Muscle layer of duodenum (tissue), 2 donors: ENCODE measurements at regions not wholly inside any gene's neighbourhood (a gene's known extent, or its start where the extent isn't known, plus 50 kb on each side); places are given as distances from the start of the nearest gene placed in this dataset.
A peak's percentile ranks its signal among the peaks of the same experiment; 100 is the strongest.

Experiments
- H3K27ac ChIP-seq: one replicate; pipeline ENCODE4 v1.7.0; 2013; ENCODE audit warnings: mild to moderate bottlenecking, low read length
- H3K27me3 ChIP-seq: one replicate; pipeline ENCODE4 v1.7.0; 2013; ENCODE audit warnings: low read depth, mild to moderate bottlenecking, control low read depth, low read length
- H3K36me3 ChIP-seq, 2 donors: one replicate each; pipeline ENCODE4 v1.7.0; 2013; ENCODE audit warnings: low read length in 2 of 2, control low read depth in 1 of 2, mild to moderate bottlenecking in 1 of 2; ENCODE audit not compliant: insufficient read depth in 2 of 2, control insufficient read depth in 1 of 2
- H3K4me1 ChIP-seq, 2 donors: one replicate each; pipeline ENCODE4 v1.7.0; 2013; ENCODE audit warnings: low read length in 2 of 2, mild to moderate bottlenecking in 2 of 2, control low read depth in 1 of 2, moderate library complexity in 1 of 2; ENCODE audit not compliant: insufficient read depth in 2 of 2, control insufficient read depth in 1 of 2
- H3K4me3 ChIP-seq, 2 donors: one replicate each; pipeline ENCODE4 v1.7.0; 2013; ENCODE audit warnings: low read length in 2 of 2, low read depth in 1 of 2, mild to moderate bottlenecking in 1 of 2
- H3K9me3 ChIP-seq, 2 donors: one replicate each; pipeline ENCODE4 v1.7.0; 2013; ENCODE audit warnings: low read length in 2 of 2, control low read depth in 1 of 2, mild to moderate bottlenecking in 1 of 2; ENCODE audit not compliant: control insufficient read depth in 1 of 2
- donor health status: healthy.

DNA sequence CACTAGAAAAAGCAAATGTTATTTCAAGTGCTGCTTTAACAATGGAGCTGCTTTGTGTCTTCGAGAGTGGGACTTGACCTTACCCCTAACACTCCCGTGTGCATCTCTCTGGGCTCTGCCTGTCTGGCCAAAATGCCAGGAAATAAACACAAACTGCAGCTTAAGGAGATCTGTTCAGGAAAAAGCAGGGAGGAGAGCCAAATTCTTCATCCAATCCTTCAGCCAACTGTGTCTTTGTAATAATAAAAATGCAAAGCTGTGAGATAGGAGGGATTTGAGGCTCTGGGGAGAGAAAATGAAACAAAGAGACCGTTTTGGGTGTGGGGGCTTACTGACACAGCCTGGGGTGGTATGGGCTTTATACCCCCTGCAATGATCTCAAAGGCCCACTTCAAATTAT, 85.8 kb upstream of the WSCD2 start:
- Histone ChIP-seq H3K36me3 (no peaks in the 10 kb centered on the region), H3K4me3 (no peak overlapping the region), H3K4me1 (peaks cover 0 to 3% of the 10 kb centered on the region in 2 donors), H3K27me3 (no peaks in the 10 kb centered on the region), H3K27ac (no peak overlapping the region), H3K9me3 (no peaks in the 10 kb centered on the region)

DNA sequence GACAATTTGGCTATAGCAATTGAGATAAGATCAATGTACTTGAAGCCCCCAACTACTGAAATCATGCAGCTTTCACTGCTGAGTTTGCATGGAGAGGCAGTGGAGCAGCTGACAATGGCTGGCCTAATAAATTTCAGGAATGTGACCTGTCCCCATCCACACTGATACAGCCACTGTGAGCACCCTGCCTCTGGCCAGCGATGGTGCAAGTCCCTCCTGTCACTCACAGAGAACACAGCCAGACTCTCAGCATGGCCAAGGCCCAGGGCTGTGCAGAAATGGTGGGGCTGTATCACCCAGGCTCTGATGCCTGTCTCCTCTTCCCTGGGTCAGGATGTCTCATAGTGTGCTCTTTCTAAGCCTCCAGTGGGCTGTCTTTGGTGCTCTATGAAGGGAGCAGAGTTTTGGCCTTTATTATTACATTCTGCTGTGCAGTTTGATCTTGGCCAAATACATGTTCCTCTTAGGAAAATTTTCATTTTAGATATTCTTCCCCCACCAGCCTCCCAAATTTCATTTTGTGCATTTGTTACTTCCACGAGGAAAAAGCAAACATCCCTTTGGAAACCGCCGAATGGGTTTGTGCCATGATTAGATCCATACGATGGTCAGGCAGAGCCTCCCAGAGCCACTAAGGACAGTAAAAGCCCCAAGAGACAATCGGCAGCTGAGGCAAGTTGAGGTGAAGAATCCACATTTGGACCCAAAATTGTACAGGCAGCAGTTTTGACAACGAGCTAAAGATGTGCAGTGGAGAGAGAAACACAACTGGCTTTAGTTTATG, 85.1 kb upstream of the WSCD2 start:
- H3K27me3 ChIP-seq = no peaks in the 10 kb centered on the region
- H3K36me3 ChIP-seq = no peaks in the 10 kb centered on the region
- no peaks in the 10 kb centered on the region for H3K9me3 ChIP-seq
- H3K27ac ChIP-seq = no peak overlapping the region
- peaks cover 0 to 3% of the 10 kb centered on the region in 2 donors for H3K4me1 ChIP-seq
- H3K4me3 ChIP-seq = no peak overlapping the region

- Histone ChIP-seq H3K27me3 (no peaks in the 10 kb centered on the region), H3K36me3 (no peaks in the 10 kb centered on the region), H3K27ac (no peak overlapping the region), H3K4me3 (no peak overlapping the region), H3K9me3 (no peaks in the 10 kb centered on the region), H3K4me1 (peaks cover 0 to 3% of the 10 kb centered on the region in 2 donors)
These were observed 83.0 kb upstream of the WSCD2 start for GRCh38 chr12:108046135-108046534.

DNA sequence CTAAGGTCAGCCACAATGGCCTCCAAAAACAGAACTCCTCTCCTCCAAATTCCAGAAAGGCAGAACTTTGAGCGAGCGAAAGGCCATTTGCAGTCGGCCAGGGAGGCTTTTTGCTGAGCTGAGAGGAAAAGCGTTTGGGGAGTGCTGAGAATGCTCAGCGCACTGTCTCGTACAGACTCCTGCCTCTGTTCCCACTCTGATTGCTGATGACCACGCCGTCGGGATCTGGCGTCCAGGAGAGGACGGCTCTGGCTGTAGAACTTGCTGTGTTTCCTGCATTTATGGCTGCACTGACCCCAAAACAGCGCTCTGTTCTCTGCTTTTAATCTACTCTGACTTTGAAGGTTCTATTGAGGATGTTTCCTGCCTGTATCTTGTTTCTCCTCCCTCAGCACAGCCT, 82.4 kb upstream of the WSCD2 start:
- peaks cover 0 to 3% of the 10 kb centered on the region in 2 donors for H3K4me1 ChIP-seq
- H3K36me3 ChIP-seq = no peaks in the 10 kb centered on the region
- H3K9me3 ChIP-seq = no peaks in the 10 kb centered on the region
- H3K4me3 ChIP-seq = peak overlapping the region in 1 of 2 donors; percentile 7
- H3K27ac ChIP-seq = peak overlapping the region; percentile 31
- H3K27me3 ChIP-seq = no peaks in the 10 kb centered on the region

DNA sequence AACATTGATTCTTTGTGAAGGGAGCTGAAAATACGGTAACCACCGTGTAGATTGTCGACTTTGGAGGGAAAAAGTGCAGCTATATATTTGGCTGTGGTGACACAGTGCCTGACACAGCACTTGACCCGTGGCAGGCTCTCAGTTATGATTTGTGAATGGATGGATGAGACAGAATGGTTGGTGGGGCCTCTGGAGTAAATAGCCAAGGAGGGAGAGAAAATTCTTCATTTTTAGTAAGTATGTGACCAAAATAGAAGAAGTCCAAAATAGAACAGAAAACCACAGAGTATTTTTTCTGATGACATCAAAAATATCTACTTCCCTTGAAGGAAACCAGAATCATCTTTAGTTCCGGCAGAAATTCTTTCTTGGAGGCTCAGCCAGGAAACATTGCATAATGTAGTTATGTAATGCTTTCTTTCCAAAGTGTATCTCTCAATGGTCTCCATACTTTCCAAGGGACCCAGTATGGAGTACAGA, 82.0 kb upstream of the WSCD2 start:
- no peaks in the 10 kb centered on the region for H3K27me3 ChIP-seq
- H3K4me1 ChIP-seq = peaks cover 0 to 3% of the 10 kb centered on the region in 2 donors
- H3K4me3 ChIP-seq = peak overlapping the region in 1 of 2 donors; percentile 7
- H3K36me3 ChIP-seq = no peaks in the 10 kb centered on the region
- H3K27ac ChIP-seq = peak overlapping the region; percentile 31
- H3K9me3 ChIP-seq = no peaks in the 10 kb centered on the region

GRCh38 chr12:108048686-108049085, 80.4 kb upstream of the WSCD2 start:
- Histone ChIP-seq H3K4me3 (no peak overlapping the region), H3K27ac (no peak overlapping the region), H3K9me3 (no peaks in the 10 kb centered on the region), H3K4me1 (peaks cover 0 to 3% of the 10 kb centered on the region in 2 donors), H3K27me3 (no peaks in the 10 kb centered on the region), H3K36me3 (no peaks in the 10 kb centered on the region)

DNA sequence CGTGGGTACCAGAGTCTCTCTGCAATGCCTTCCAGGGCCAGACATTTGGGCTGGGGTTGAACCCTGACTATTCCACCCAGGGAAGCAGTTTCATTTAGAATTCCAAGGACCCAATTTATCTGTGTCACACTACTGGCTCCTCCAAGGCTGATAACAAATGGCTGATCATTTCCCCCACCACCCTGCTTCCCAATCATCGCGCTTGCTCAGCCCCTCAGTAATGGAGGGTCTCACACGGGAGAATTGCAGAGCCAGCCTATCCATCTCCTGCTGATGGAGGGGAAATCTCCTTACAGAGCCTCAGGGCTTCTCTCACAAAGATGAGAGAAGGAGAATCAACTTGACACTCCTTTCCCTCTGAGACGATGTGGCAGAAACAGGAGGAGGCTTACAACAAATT, 78.4 kb upstream of the WSCD2 start:
- no peaks in the 10 kb centered on the region for H3K27me3 ChIP-seq
- H3K27ac ChIP-seq = no peak overlapping the region

DNA sequence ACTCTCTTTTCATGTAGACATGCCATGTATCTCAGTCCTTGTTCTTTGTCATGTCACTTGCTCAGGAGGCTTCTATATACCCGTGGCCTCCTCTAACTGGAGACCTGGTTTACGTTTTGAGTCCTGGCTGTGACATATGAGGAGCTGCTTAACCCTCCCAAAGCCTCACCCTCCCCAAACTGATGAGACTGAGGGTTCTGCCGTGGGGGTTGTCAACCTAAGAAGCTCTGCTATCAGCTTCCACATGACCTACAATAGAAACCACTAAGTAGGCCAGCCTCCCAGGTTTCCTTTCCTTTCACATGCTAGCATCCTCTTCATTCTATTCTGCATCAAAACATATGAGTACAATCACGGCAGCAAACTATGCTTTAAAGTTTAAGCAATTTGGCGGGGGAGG, 76.8 kb upstream of the WSCD2 start:
- H3K4me3 ChIP-seq = no peak overlapping the region
- no peaks in the 10 kb centered on the region for H3K9me3 ChIP-seq
- H3K36me3 ChIP-seq = no peaks in the 10 kb centered on the region
- no peaks in the 10 kb centered on the region for H3K4me1 ChIP-seq
- H3K27me3 ChIP-seq = no peaks in the 10 kb centered on the region
- H3K27ac ChIP-seq = no peak overlapping the region

More for the DNA sequence above, 78.4 kb upstream of the WSCD2 start:
- H3K4me3 ChIP-seq = no peak overlapping the region
- H3K4me1 ChIP-seq = peaks cover 0 to 3% of the 10 kb centered on the region in 2 donors
- no peaks in the 10 kb centered on the region for H3K9me3 ChIP-seq
- H3K36me3 ChIP-seq = no peaks in the 10 kb centered on the region

DNA sequence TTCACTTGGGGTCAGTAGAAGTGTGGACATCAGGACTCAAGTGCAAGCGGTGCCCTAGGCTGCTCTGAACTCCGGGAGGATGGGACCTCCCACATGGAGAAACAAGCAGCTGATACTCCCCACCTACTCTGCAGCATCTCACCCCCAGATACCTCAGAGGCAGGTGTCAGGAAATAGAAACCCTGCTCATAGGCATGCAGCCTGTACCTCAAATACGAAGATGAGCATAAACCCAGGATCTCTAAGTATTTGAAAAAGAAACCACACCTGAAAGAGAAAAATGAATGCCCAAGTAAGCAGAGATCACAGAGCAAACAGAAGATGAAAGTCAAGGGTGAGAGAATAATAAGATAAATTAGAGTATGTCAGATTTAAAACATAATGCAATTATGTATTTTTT, 75.6 kb upstream of the WSCD2 start:
- H3K4me1 ChIP-seq = no peaks in the 10 kb centered on the region
- no peak overlapping the region for H3K4me3 ChIP-seq
- no peak overlapping the region for H3K27ac ChIP-seq
- H3K36me3 ChIP-seq = no peaks in the 10 kb centered on the region
- no peaks in the 10 kb centered on the region for H3K9me3 ChIP-seq
- H3K27me3 ChIP-seq = no peaks in the 10 kb centered on the region

DNA sequence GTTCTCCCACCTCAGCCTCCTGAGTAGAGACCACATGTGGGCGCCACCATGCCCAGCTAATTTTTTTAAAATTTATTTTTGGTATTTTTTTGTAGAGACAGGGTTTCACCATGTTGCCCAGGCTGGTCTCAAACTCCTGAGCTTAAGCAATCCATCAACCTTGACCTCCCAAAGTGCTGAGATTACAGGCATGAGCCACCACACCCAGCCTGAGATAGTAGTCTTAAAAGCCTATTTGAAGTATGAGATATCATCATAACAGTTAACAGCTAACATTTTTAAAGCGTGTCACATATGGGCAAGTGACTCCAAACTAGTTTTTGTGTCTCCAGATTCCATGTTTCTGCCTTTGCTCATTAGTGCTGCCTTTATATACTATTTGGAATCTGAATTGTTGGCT, 74.6 kb upstream of the WSCD2 start:
- Histone ChIP-seq H3K27ac (no peak overlapping the region), H3K4me1 (no peaks in the 10 kb centered on the region), H3K9me3 (no peaks in the 10 kb centered on the region), H3K27me3 (no peaks in the 10 kb centered on the region), H3K4me3 (no peak overlapping the region), H3K36me3 (no peaks in the 10 kb centered on the region)

DNA sequence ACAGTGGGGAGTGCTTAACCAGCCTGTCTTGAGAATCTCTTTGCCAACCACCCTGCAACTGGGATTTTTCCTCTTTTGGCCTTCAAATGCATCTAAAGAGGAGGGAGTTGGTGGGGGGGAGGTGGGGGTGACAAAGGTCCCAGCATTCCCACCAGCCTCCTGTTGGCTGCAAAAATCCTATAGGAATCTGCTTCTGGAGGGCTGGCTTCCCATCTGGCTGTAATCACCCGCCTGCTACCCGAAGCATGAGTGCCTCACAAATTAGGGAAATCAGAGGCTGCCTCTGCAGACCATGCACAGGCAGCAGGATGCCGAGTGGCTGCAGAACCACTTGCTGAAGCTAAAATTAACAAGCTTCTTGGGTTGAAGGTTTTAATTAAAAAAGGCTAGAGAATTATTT, 73.9 kb upstream of the WSCD2 start:
- no peaks in the 10 kb centered on the region for H3K27me3 ChIP-seq

DNA sequence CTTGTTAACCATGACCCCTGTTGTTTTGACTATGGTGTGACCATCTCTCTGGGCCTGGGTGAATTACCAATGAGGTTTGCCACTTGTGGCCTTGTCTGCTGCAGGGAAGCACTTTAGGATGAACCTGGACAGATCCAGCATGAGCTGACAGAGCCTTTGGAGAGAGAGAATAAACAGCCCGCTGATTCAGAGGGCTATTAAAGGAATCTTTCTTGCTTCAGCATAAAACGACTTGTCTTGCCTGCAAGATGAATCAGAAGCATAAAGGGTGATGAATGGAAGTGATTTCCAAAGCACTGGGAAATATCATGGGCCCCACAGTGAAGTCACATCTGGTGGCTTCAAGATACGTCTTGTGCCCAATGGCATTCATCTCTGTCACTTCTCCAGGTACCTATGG, 69.0 kb upstream of the WSCD2 start:
- no peak overlapping the region for H3K27ac ChIP-seq
- no peaks in the 10 kb centered on the region for H3K36me3 ChIP-seq
- H3K4me3 ChIP-seq = no peak overlapping the region
- no peaks in the 10 kb centered on the region for H3K27me3 ChIP-seq
- no peaks in the 10 kb centered on the region for H3K4me1 ChIP-seq
- H3K9me3 ChIP-seq = no peaks in the 10 kb centered on the region

More for the DNA sequence above, 73.9 kb upstream of the WSCD2 start:
- Histone ChIP-seq H3K9me3 (no peaks in the 10 kb centered on the region), H3K4me3 (no peak overlapping the region), H3K27ac (no peak overlapping the region), H3K36me3 (no peaks in the 10 kb centered on the region), H3K4me1 (no peaks in the 10 kb centered on the region)
